Left lung (tissue), 4 donors: ENCODE measurements at regions not wholly inside any gene's neighbourhood (a gene's known extent, or its start where the extent isn't known, plus 50 kb on each side); places are given as distances from the start of the nearest gene placed in this dataset.

ENCODE experiments used
- ATAC-seq: fragments of 200-7000 bp; cut with Tn5 transposase; one replicate; pipeline ENCODE4 v1.9.1; 2020; ENCODE audit warnings: moderate library complexity
- DNase-seq, 4 donors: peaks; one replicate each; pipeline ENCODE4 v3.0.0-alpha.2; 2013 to 2020
- H3K27ac ChIP-seq, 2 donors: fragments of 200-600 bp; sonication (generic) in 1 of 2; one replicate each; pipeline versions ENCODE4 v1.5.0 to v1.8.0; 2020 to 2021
- H3K27me3 ChIP-seq, 2 donors: fragments of 200-600 bp; sonication (generic) in 1 of 2; one replicate each; pipeline versions ENCODE4 v1.5.0 to v1.8.0; 2020 to 2021
- H3K36me3 ChIP-seq, 2 donors: fragments of 200-600 bp; sonication (generic) in 1 of 2; one replicate each; pipeline versions ENCODE4 v1.5.0 to v1.8.0; 2020 to 2021
- H3K4me1 ChIP-seq, 2 donors: fragments of 200-600 bp; one replicate each; pipeline ENCODE4 v1.8.0; 2021
- H3K4me3 ChIP-seq, 2 donors: fragments of 200-600 bp; sonication (generic) in 1 of 2; one replicate each; pipeline versions ENCODE4 v1.5.0 to v1.8.0; 2020 to 2021; ENCODE audit warnings: mild to moderate bottlenecking in 1 of 2
- H3K9me3 ChIP-seq, 2 donors: fragments of 200-600 bp; sonication (generic) in 1 of 2; one replicate each; pipeline versions ENCODE4 v1.5.0 to v1.8.0; 2020 to 2021
- CTCF ChIP-seq, 2 donors: fragments of 200-600 bp; sonication (generic) in 1 of 2; IDR thresholded peaks; one replicate each; pipeline versions ENCODE4 v1.5.0 to v1.8.0; 2021; ENCODE audit warnings: antibody characterized with exemption in 2 of 2
- intact Hi-C, 2 donors: fragments of 100-400 bp; cut with DNase I; formaldehyde crosslinking; loops; one replicate each; pipeline versions ENCODE4 v1.11.2 to v1.14.2; 2022
- donor health status: DM: no; HTN: yes; CAD: no.
- donor health status: DM: no; HTN: no; CAD: no.

- Histone ChIP-seq H3K27me3 (no peaks in the 10 kb centered on the region), H3K36me3 (no peaks in the 10 kb centered on the region), H3K27ac (no peak overlapping the region), H3K4me1 (no peaks in the 10 kb centered on the region), H3K9me3 (no peaks in the 10 kb centered on the region), H3K4me3 (no peak overlapping the region)
- ATAC-seq (no peak), DNase-seq (peak in 1 of 4 donors; percentile 20)
- TF ChIP-seq CTCF (IDR thresholded peaks at IDR 0.05): no peak
- intact Hi-C loops: no loop called here
These were observed 51.0 kb upstream of the ID2 start for GRCh38 chr2:8630676-8631464.

GRCh38 chr2:8631465-8632005 lies 50.3 kb upstream of the ID2 start:
- ATAC-seq: no peak
- intact Hi-C loops: no loop called here
- H3K27me3 ChIP-seq: no peaks in the 10 kb centered on the region
- no peak overlapping the region for H3K27ac ChIP-seq
- H3K4me1 ChIP-seq: peaks cover 0 to 4% of the 10 kb centered on the region in 2 donors
- no peak for TF ChIP-seq CTCF (IDR thresholded peaks at IDR 0.05)
- H3K9me3 ChIP-seq: no peaks in the 10 kb centered on the region
- no peak overlapping the region for H3K4me3 ChIP-seq
- H3K36me3 ChIP-seq: no peaks in the 10 kb centered on the region
- DNase-seq: peak in 2 of 4 donors; percentile 24 to 51
